ENCODE measurements at regions not wholly inside any gene's neighbourhood (a gene's known extent, or its start where the extent isn't known, plus 50 kb on each side); places are given as distances from the start of the nearest gene placed in this dataset.

GRCh38 chr3:139285691-139286090 is 58.1 kb upstream of the MRPS22 start:
- DNase-seq = no peak

GRCh38 chr3:139286241-139286640 is 57.6 kb upstream of the MRPS22 start:
- no peak for DNase-seq

- no peak for DNase-seq
Observed at GRCh38 chr3:139286825-139287224, 57.0 kb upstream of the MRPS22 start.

- DNase-seq = no peak
Observed at GRCh38 chr3:139287557-139287956, 56.3 kb upstream of the MRPS22 start.

- no peak for DNase-seq
Observed at GRCh38 chr3:139288266-139288821, 55.5 kb upstream of the MRPS22 start.

- no peak for DNase-seq
Observed at GRCh38 chr3:139289860-139290524, 53.8 kb upstream of the MRPS22 start.

GRCh38 chr3:139291276-139292051 is 52.4 kb upstream of the MRPS22 start:
- no peak for DNase-seq

- no peak for DNase-seq
Observed at GRCh38 chr3:139292192-139292591, 51.6 kb upstream of the MRPS22 start.

GRCh38 chr3:139292711-139293664 is 50.8 kb upstream of the MRPS22 start:
- no peak for DNase-seq

- DNase-seq = no peak
Observed at GRCh38 chr3:139293665-139294023, 50.2 kb upstream of the MRPS22 start.

All from hindlimb muscle (tissue), 1 donor.